ENCODE measurements at regions not wholly inside any gene's neighbourhood (a gene's known extent, or its start where the extent isn't known, plus 50 kb on each side); places are given as distances from the start of the nearest gene placed in this dataset.

GRCh38 chr4:74524985-74525384, 80.0 kb downstream of the AREG start:
- no peak overlapping the region for H3K27ac Mint-ChIP-seq
- H3K9me3 Mint-ChIP-seq: no peaks in the 10 kb centered on the region
- no peak overlapping the region for H3K4me3 Mint-ChIP-seq
- no peak for DNase-seq
- H3K36me3 Mint-ChIP-seq (ENCODE audit: low read depth): no peaks in the 10 kb centered on the region
- peaks cover 55% of the 10 kb centered on the region for H3K4me1 Mint-ChIP-seq (ENCODE audit: low read depth)
- TF ChIP-seq CTCF (IDR thresholded peaks at IDR 0.05): no peak
- H3K27me3 Mint-ChIP-seq (ENCODE audit: insufficient read depth): no peaks in the 10 kb centered on the region

GRCh38 chr4:74527049-74527448, 82.1 kb downstream of the AREG start:
- no peaks in the 10 kb centered on the region for H3K9me3 Mint-ChIP-seq

GRCh38 chr4:74528178-74528577, 83.2 kb downstream of the AREG start:
- H3K9me3 Mint-ChIP-seq: no peaks in the 10 kb centered on the region
- no peak overlapping the region for H3K4me3 Mint-ChIP-seq
- no peak for TF ChIP-seq CTCF (IDR thresholded peaks at IDR 0.05)
- peaks cover 54% of the 10 kb centered on the region for H3K4me1 Mint-ChIP-seq (ENCODE audit: low read depth)
- no peaks in the 10 kb centered on the region for H3K27me3 Mint-ChIP-seq (ENCODE audit: insufficient read depth)
- H3K36me3 Mint-ChIP-seq (ENCODE audit: low read depth): no peaks in the 10 kb centered on the region
- no peak for DNase-seq
- H3K27ac Mint-ChIP-seq: no peak overlapping the region

More at GRCh38 chr4:74527049-74527448, 82.1 kb downstream of the AREG start:
- Mint-ChIP-seq H3K4me1 (ENCODE audit: low read depth) (peaks cover 61% of the 10 kb centered on the region), H3K27me3 (ENCODE audit: insufficient read depth) (no peaks in the 10 kb centered on the region), H3K27ac (no peak overlapping the region), H3K4me3 (no peak overlapping the region), H3K36me3 (ENCODE audit: low read depth) (no peaks in the 10 kb centered on the region)
- no peak for TF ChIP-seq CTCF (IDR thresholded peaks at IDR 0.05)
- DNase-seq: no peak

GRCh38 chr4:74529284-74530041, 84.5 kb downstream of the AREG start:
- Mint-ChIP-seq H3K36me3 (ENCODE audit: low read depth) (no peaks in the 10 kb centered on the region), H3K4me1 (ENCODE audit: low read depth) (peaks cover 52% of the 10 kb centered on the region), H3K27me3 (ENCODE audit: insufficient read depth) (no peaks in the 10 kb centered on the region), H3K4me3 (no peak overlapping the region), H3K27ac (no peak overlapping the region), H3K9me3 (no peaks in the 10 kb centered on the region)
- TF ChIP-seq CTCF (IDR thresholded peaks at IDR 0.05): no peak
- no peak for DNase-seq

GRCh38 chr4:74531963-74532794, 87.2 kb downstream of the AREG start:
- no peaks in the 10 kb centered on the region for H3K36me3 Mint-ChIP-seq (ENCODE audit: low read depth)
- DNase-seq: peak; percentile 70
- H3K27me3 Mint-ChIP-seq (ENCODE audit: insufficient read depth): no peaks in the 10 kb centered on the region
- no peak overlapping the region for H3K4me3 Mint-ChIP-seq
- peak overlapping the region; percentile 6; the same call in 1 of the 2 replicates for H3K27ac Mint-ChIP-seq
- H3K9me3 Mint-ChIP-seq: no peaks in the 10 kb centered on the region
- TF ChIP-seq CTCF (IDR thresholded peaks at IDR 0.05): peak; percentile 79
- peaks cover 53% of the 10 kb centered on the region for H3K4me1 Mint-ChIP-seq (ENCODE audit: low read depth)
